Bronchial epithelial cell (primary cell): ENCODE measurements at regions not wholly inside any gene's neighbourhood (a gene's known extent, or its start where the extent isn't known, plus 50 kb on each side); places are given as distances from the start of the nearest gene placed in this dataset.
A peak's percentile ranks its signal among the peaks of the same experiment; 100 is the strongest.
"Not testable (repeated sequence)": the region's sequence is repeated elsewhere in the genome, so short reads cannot be mapped to it uniquely, and the experiment has no call there.

Experiments
- DNase-seq: peaks from one replicate; pipeline ENCODE4 v3.0.0-alpha.2; 2010; ENCODE audit warnings: low read depth
- FAIRE-seq: peaks from 2 replicates; lab custom pipeline; 2011; peaks lifted over from hg19 to GRCh38; lab: Jason Lieb, UNC
- H3K27me3 ChIP-seq: 2 replicates; pipeline ENCODE4 v1.5.1; 2011; ENCODE audit warnings: low read length; ENCODE audit not compliant: control insufficient read depth, insufficient read depth
- H3K36me3 ChIP-seq: 2 replicates; pipeline ENCODE4 v1.5.1; 2011; ENCODE audit warnings: low read length; ENCODE audit not compliant: control insufficient read depth, insufficient read depth
- H3K4me3 ChIP-seq: 2 replicates; pipeline ENCODE4 v1.5.1; 2011; ENCODE audit warnings: mild to moderate bottlenecking, low read depth, low read length, control low read depth
- TF ChIP-seq, protein P1 (sequence below): IDR thresholded peaks from 2 replicates; pipeline ENCODE4 v1.5.1; 2011; ENCODE audit warnings: mild to moderate bottlenecking, moderate library complexity, low read length, control low read depth, inconsistent platforms; ENCODE audit not compliant: insufficient read depth, severe bottlenecking

DNA sequence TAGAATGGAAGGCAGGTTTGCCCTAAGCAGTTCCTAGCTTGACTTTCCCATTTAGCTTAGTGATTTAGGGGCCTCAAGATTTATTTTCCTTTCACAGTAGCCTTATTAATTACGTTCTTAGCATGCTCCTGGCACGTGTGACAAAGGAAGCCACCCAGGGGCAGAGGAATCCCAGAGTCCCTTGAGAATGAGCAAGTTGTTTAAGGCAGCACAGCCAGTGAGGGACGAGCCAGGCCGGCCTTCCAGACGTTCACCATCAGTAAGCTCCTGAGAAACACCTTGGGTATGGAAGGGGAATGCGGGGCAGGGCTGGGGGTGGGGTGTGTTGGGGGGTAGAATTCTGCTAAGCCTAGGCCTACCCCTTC lies 76.3 kb downstream of the SOWAHC start:
- DNase-seq (no peak), FAIRE-seq (no peak)
- Histone ChIP-seq H3K27me3 (no peaks in the 10 kb centered on the region), H3K4me3 (no peak overlapping the region), H3K36me3 (no peaks in the 10 kb centered on the region)
- TF ChIP-seq, protein P1, sequence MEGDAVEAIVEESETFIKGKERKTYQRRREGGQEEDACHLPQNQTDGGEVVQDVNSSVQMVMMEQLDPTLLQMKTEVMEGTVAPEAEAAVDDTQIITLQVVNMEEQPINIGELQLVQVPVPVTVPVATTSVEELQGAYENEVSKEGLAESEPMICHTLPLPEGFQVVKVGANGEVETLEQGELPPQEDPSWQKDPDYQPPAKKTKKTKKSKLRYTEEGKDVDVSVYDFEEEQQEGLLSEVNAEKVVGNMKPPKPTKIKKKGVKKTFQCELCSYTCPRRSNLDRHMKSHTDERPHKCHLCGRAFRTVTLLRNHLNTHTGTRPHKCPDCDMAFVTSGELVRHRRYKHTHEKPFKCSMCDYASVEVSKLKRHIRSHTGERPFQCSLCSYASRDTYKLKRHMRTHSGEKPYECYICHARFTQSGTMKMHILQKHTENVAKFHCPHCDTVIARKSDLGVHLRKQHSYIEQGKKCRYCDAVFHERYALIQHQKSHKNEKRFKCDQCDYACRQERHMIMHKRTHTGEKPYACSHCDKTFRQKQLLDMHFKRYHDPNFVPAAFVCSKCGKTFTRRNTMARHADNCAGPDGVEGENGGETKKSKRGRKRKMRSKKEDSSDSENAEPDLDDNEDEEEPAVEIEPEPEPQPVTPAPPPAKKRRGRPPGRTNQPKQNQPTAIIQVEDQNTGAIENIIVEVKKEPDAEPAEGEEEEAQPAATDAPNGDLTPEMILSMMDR: no peak

DNA sequence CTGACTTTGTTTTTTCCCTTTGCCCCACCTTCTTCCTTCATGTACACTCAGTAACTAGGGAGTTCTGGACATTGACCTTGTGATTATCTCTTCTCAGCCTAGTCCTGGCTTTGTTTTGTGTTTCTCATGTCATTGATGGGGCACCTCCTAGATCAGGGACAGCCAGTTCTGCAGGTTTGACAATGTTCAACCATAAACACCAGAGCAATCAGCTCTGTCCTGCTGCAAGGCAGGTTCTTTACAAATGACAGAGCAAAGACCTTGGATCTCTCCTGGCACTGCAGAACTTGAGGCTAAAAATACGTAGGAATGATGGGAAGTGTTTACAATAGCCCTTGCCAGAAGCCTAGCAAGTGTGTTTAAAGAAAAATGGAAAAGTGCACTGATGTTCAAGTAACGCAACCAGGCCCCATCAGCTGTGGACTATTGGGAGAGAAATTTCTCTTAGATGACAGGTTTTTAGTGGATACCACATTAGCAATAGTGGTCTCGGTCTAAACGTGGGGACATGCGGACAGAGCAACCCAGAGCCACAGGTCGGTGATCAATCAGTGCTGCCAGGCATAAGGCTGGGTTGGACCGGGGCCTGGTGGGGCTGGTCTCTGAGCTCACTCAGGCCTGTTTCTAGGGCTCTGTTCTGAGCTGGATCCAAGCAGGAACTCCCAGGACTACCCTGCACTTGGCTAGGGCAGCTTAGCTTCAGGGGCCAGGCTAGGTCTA lies 76.8 kb downstream of the SOWAHC start:
- Histone ChIP-seq H3K27me3 (no peaks in the 10 kb centered on the region), H3K4me3 (no peak overlapping the region), H3K36me3 (no peaks in the 10 kb centered on the region)
- DNase-seq (no peak), FAIRE-seq (no peak)
- TF ChIP-seq, protein P1: no peak

DNA sequence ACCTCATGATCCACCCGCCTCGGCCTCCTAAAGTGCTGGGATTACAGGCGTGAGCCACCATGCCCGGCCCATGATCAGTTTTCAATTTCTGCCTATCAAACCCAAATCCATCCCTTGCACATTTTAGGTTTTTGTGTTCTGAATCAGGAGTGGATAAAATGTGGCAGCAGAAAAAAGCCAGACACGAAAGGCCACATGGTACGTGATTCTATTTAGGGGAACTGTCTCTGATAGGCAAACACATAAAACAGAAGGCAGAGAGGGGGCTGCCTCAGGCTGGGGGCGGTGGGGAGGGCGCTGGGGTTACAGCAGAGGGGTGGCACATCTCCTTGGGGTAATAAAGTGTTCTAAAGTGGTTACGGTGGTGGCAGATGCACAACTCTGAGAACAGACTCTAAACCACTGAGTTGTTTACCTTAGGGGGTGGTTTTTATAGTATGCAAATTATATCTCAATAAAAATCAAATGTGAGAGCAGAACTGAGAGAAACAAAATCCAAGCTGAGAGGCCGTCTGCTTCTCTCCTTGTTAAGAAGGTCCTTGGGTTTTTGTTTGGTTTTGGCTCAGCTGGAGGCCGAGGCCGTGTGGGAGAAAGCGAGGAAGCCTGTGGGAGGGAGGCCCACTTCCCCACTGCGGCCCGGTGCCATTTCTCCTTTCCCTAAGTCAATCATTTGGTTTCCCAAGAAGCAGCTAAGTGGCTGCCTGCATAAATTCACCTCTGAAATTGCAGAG lies 78.0 kb downstream of the SOWAHC start:
- H3K36me3 ChIP-seq: no peaks in the 10 kb centered on the region
- no peak overlapping the region for H3K4me3 ChIP-seq
- no peaks in the 10 kb centered on the region for H3K27me3 ChIP-seq
- no peak for DNase-seq
- TF ChIP-seq, protein P1: no peak
- FAIRE-seq: no peak

DNA sequence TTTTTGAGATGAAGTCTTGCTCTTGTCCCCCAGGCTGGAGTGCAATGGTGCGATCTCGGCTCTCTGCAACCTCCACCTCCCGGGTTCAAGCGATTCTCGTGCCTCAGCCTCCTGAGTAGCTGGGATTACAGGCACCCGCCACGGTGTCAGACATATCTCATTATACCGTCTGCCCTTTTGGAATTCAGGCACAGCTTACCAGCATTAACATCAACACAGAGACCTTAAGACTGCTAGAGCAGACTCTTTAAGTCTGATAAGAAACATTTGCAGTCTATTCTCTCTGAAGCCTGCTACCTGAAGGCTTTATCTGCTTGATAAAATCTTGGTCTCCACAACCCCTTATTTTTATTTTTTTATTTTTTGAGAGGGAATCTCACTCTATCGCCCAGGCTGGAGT lies 78.7 kb downstream of the SOWAHC start:
- FAIRE-seq, H3K27me3 ChIP-seq, H3K4me3 ChIP-seq, DNase-seq, H3K36me3 ChIP-seq: not testable (repeated sequence)

DNA sequence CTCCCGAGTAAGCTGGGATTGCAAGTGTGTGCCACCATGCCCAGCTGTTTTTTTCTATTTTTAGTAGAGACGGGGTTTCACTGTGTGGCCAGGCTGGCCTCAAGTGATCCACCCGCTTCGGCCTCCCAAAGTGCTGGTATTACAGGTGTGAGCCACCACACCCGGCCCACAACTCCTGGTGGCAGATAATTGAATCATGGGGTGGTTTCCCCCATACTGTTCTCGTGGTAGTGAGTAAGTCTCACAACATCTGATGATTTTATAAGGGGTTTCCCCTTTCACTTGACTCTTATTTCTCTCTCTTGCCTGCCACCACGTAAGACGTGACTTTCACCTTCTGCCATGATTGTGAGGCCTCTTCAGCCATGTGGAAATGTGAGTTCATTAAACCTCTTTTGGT lies 79.1 kb downstream of the SOWAHC start:
- not testable (repeated sequence) for FAIRE-seq, H3K27me3 ChIP-seq, H3K36me3 ChIP-seq, DNase-seq, H3K4me3 ChIP-seq

DNA sequence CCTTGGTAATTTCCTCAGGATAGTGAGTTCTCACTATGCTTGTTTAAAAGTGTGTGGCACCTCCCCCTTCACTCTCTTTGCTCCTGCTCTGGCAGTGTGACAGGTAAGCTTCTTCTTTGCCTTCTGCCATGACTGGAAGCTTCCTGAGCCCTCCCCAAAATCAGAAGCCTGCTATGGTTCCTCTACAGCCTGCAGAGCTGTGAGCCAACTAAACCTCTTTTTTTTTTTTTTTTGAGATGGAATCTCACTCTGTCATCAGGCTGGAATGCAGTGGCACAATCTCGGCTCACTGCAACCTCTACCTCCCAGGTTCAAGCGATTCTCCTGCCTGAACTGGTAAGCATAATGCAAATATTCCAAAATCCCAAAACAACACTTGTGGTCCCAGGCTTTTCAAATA lies 80.0 kb downstream of the SOWAHC start:
- DNase-seq (peak; percentile 72), FAIRE-seq (no peak)
- Histone ChIP-seq H3K27me3 (no peaks in the 10 kb centered on the region), H3K36me3 (no peaks in the 10 kb centered on the region), H3K4me3 (no peak overlapping the region)
- TF ChIP-seq, protein P1: no peak

DNA sequence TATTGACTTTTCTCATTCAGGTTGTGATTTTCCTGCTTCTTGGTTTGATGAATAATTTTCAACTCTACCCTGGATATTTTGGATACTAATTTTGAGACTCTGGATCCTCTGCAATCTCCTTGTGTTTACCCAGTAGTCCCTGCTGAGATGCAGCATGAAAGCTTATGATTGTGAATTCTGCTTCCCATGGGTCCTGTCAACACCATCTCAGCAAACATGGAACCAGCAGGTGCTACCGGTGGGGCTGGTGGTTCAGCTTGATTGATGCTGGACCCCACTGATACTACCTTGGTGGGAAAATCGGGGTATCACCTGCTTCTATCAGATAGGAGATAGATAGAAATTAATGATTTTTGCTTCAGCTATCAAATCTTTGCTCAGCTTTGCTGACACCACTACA lies 81.1 kb downstream of the SOWAHC start:
- TF ChIP-seq, protein P1: no peak
- no peaks in the 10 kb centered on the region for H3K27me3 ChIP-seq
- H3K4me3 ChIP-seq: no peak overlapping the region
- FAIRE-seq (no peak), DNase-seq (no peak)
- H3K36me3 ChIP-seq: no peaks in the 10 kb centered on the region
